ENCODE measurements at regions not wholly inside any gene's neighbourhood (a gene's known extent, or its start where the extent isn't known, plus 50 kb on each side); places are given as distances from the start of the nearest gene placed in this dataset.

DNA sequence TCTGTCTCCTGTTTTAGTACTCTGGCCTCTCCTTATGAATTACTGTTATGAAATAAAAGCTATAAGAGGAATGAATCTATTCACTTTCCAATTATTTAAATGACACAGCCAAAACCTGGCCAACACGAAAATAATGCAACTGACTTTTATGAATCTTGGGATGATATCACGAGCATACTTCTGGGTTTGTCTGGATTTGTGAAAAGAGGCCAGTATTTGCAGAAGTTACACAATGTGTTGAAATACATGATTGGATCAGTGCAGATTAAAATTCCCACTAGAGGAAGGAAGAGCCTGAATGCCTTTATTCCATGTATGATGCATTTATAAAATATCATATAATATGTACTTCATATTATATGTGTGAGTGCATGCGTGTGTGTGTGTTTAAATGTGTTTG lies 418.2 kb downstream of the GRB14 start:
- no peak for ATAC-seq (ENCODE audit: low read depth)
- Histone ChIP-seq H3K9me3 (ENCODE audit: control insufficient read depth, insufficient read depth, low read length) (no peaks in the 10 kb centered on the region), H3K36me3 (ENCODE audit: control insufficient read depth, insufficient read depth, low read length) (no peaks in the 10 kb centered on the region), H4K8ac (ENCODE audit: low read depth in 2 of 2, low read length in 2 of 2) (no peak overlapping the region), H2AK9ac (replicated peaks; ENCODE audit: low read depth, low read length, poor library complexity) (no peak overlapping the region), H3K14ac (replicated peaks; ENCODE audit: low read depth, low read length) (no peak overlapping the region), H4K91ac (ENCODE audit: insufficient read depth, low read depth, low read length) (no peak overlapping the region), H3K27ac (ENCODE audit: insufficient read depth, low read length) (no peak overlapping the region), H2BK120ac (ENCODE audit: low read depth, low read length) (no peak overlapping the region), H4K5ac (ENCODE audit: low read depth, low read length) (no peak overlapping the region), H3K9me1 (ENCODE audit: insufficient read depth, low read length) (no peaks in the 10 kb centered on the region), H2AFZ (replicated peaks; ENCODE audit: low read length, poor library complexity) (no peak overlapping the region), H3K4me1 (ENCODE audit: control insufficient read depth, insufficient read depth, low read length) (no peaks in the 10 kb centered on the region), H3K4me3 (ENCODE audit: insufficient read depth, low read depth, low read length) (no peak overlapping the region), H3K23ac (ENCODE audit: low read depth, low read length) (no peak overlapping the region), H2BK5ac (ENCODE audit: low read depth, low read length, poor library complexity, severe bottlenecking) (no peak overlapping the region), H3K56ac (ENCODE audit: extremely low read depth, insufficient read depth, low read length) (no peak overlapping the region), H2BK15ac (ENCODE audit: low read depth, low read length) (no peak overlapping the region), H2AK5ac (ENCODE audit: low read depth, low read length) (no peak overlapping the region), H3K9ac (ENCODE audit: low read depth, low read length) (no peak overlapping the region), H4K20me1 (ENCODE audit: insufficient read depth, low read length) (no peaks in the 10 kb centered on the region), H3K4me2 (ENCODE audit: low read depth, low read length) (no peak overlapping the region), H2BK20ac (ENCODE audit: low read depth, low read length) (no peak overlapping the region), H3K27me3 (ENCODE audit: control insufficient read depth, insufficient read depth, low read length) (no peaks in the 10 kb centered on the region), H3K4ac (ENCODE audit: low read depth, low read length) (no peak overlapping the region), H3K18ac (ENCODE audit: low read depth, low read length) (no peak overlapping the region), H3K79me1 (ENCODE audit: low read depth in 1 of 2, low read length in 2 of 2) (no peaks in the 10 kb centered on the region)
- BruUV-seq (replicated peaks), result no TSS peak
- TF ChIP-seq, protein P1, sequence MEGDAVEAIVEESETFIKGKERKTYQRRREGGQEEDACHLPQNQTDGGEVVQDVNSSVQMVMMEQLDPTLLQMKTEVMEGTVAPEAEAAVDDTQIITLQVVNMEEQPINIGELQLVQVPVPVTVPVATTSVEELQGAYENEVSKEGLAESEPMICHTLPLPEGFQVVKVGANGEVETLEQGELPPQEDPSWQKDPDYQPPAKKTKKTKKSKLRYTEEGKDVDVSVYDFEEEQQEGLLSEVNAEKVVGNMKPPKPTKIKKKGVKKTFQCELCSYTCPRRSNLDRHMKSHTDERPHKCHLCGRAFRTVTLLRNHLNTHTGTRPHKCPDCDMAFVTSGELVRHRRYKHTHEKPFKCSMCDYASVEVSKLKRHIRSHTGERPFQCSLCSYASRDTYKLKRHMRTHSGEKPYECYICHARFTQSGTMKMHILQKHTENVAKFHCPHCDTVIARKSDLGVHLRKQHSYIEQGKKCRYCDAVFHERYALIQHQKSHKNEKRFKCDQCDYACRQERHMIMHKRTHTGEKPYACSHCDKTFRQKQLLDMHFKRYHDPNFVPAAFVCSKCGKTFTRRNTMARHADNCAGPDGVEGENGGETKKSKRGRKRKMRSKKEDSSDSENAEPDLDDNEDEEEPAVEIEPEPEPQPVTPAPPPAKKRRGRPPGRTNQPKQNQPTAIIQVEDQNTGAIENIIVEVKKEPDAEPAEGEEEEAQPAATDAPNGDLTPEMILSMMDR (conservative IDR thresholded peaks at IDR 0.05; ENCODE audit: low read depth, low read length), result no peak
- TF ChIP-seq, protein P2, sequence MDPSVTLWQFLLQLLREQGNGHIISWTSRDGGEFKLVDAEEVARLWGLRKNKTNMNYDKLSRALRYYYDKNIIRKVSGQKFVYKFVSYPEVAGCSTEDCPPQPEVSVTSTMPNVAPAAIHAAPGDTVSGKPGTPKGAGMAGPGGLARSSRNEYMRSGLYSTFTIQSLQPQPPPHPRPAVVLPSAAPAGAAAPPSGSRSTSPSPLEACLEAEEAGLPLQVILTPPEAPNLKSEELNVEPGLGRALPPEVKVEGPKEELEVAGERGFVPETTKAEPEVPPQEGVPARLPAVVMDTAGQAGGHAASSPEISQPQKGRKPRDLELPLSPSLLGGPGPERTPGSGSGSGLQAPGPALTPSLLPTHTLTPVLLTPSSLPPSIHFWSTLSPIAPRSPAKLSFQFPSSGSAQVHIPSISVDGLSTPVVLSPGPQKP (IDR thresholded peaks at IDR 0.05; ENCODE audit: borderline replicate concordance, low read depth, low read length), result no peak
- TF ChIP-seq FOS (IDR thresholded peaks at IDR 0.05; ENCODE audit: low read depth, low read length) (no peak), MXI1 (IDR thresholded peaks at IDR 0.05; ENCODE audit: borderline replicate concordance, low read depth, low read length) (no peak)
- TF ChIP-seq, protein P3, sequence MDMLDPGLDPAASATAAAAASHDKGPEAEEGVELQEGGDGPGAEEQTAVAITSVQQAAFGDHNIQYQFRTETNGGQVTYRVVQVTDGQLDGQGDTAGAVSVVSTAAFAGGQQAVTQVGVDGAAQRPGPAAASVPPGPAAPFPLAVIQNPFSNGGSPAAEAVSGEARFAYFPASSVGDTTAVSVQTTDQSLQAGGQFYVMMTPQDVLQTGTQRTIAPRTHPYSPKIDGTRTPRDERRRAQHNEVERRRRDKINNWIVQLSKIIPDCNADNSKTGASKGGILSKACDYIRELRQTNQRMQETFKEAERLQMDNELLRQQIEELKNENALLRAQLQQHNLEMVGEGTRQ (IDR thresholded peaks at IDR 0.05; ENCODE audit: low read depth, low read length), result no peak
- in situ Hi-C loops (cut with MboI; ENCODE audit: low sequenced_read_pairs), result no loop called here
- ChIA-PET POLR2A (ENCODE audit: unreplicated experiment) (no interaction called here), CTCF (no interaction called here)
- dilution Hi-C loops (cut with HindIII; ENCODE audit: low sequenced_read_pairs, unreplicated experiment), result no loop called here
- DNase-seq, result no peak
- WGBS, 2 experiments (ENCODE audit: extremely low coverage in 2 of 2, insufficient read length in 1 of 2), result no CpG with 5 or more reads among the region's 3 CpGs
- intact Hi-C loops (cut with micrococcal nuclease), result no loop called here

All from IMR-90 (cell line).